Smooth muscle cell (in vitro differentiated cells): ENCODE measurements at regions not wholly inside any gene's neighbourhood (a gene's known extent, or its start where the extent isn't known, plus 50 kb on each side); places are given as distances from the start of the nearest gene placed in this dataset.

Experiments
- DNase-seq: peaks from one replicate; lab custom pipeline; 2025; ENCODE audit not compliant: unreplicated experiment; lab: John Stamatoyannopoulos, UW
- H2AFZ ChIP-seq: fragments of 200-600 bp; sonication (generic); 2 replicates; pipeline ENCODE4 v1.6.0; 2016; ENCODE audit warnings: antibody characterized with exemption, low read depth, mild to moderate bottlenecking
- H3F3A ChIP-seq: fragments of 200-600 bp; sonication (generic); 2 replicates; pipeline ENCODE4 v1.6.0; 2017; ENCODE audit warnings: antibody characterized with exemption, low read depth
- H3K27ac ChIP-seq: fragments of 200-600 bp; sonication (generic); 2 replicates; pipeline ENCODE4 v1.5.1; 2016; ENCODE audit warnings: low read depth, mild to moderate bottlenecking
- H3K27me3 ChIP-seq: fragments of 200-600 bp; sonication (generic); 2 replicates; pipeline ENCODE4 v1.6.1; 2016; ENCODE audit warnings: low read depth, mild to moderate bottlenecking
- H3K36me3 ChIP-seq: fragments of 200-600 bp; sonication (generic); 2 replicates; pipeline ENCODE4 v1.5.1; 2016; ENCODE audit warnings: low read depth
- H3K4me1 ChIP-seq: fragments of 200-600 bp; sonication (generic); 2 replicates; pipeline ENCODE4 v1.5.1; 2016; ENCODE audit warnings: low read depth
- H3K4me2 ChIP-seq: fragments of 200-600 bp; sonication (generic); 2 replicates; pipeline ENCODE4 v1.6.0; 2016; ENCODE audit warnings: mild to moderate bottlenecking
- H3K4me3 ChIP-seq: fragments of 200-600 bp; sonication (generic); 2 replicates; pipeline ENCODE4 v1.5.1; 2016; ENCODE audit warnings: mild to moderate bottlenecking
- H3K79me2 ChIP-seq: fragments of 200-600 bp; sonication (generic); 2 replicates; pipeline ENCODE4 v1.6.0; 2016; ENCODE audit warnings: low read depth, mild to moderate bottlenecking
- H3K9ac ChIP-seq: fragments of 200-600 bp; sonication (generic); 2 replicates; pipeline ENCODE4 v1.6.0; 2016; ENCODE audit warnings: low read depth
- H3K9me3 ChIP-seq: fragments of 200-600 bp; sonication (generic); replicated peaks from 2 replicates; pipeline ENCODE4 v1.5.1; 2016; ENCODE audit warnings: low read depth
- H4K20me1 ChIP-seq: fragments of 200-600 bp; sonication (generic); 2 replicates; pipeline ENCODE4 v1.6.0; 2016; ENCODE audit warnings: low read depth
- WGBS: methylation state at CpG from one replicate; pipeline ENCODE4 v1.1.7; 2016; ENCODE audit warnings: low lambda C conversion rate; 5-methylcytosine and 5-hydroxymethylcytosine counted together
- TF ChIP-seq, protein P1 (sequence below): fragments of 200-600 bp; sonication (generic); IDR thresholded peaks from 2 replicates; pipeline ENCODE4 v1.5.1; 2017; ENCODE audit warnings: borderline replicate concordance, mild to moderate bottlenecking, antibody characterized with exemption; ENCODE audit not compliant: insufficient read depth, poor library complexity, severe bottlenecking

DNA sequence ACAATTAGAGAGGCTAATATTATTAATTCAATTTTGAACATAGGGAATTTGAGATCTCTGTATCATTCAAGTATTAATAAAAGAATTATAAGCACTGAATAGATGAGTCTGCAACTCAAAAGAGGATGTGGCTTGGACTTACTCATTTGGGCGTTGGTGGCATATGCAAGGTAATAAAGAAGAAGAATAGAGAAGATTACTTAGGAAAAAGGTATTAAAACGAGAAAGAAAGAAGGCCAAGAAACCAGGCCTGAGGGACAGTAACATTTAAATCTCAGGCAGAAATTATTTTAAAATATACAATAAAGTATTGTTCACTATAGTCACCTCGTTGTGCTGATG, 383.0 kb upstream of the INTU start:
- Histone ChIP-seq H3K79me2 (no peaks in the 10 kb centered on the region), H3K4me1 (peaks cover 18% of the 10 kb centered on the region), H3F3A (peaks cover 11% of the 10 kb centered on the region), H3K9ac (no peak overlapping the region), H3K27ac (peak overlapping the region; percentile 82), H3K27me3 (no peaks in the 10 kb centered on the region), H2AFZ (no peak overlapping the region), H3K9me3 (no peaks in the 10 kb centered on the region), H3K4me3 (no peak overlapping the region), H4K20me1 (no peaks in the 10 kb centered on the region), H3K36me3 (no peaks in the 10 kb centered on the region), H3K4me2 (peak overlapping the region; percentile 70)
- DNase-seq = no peak
- TF ChIP-seq, protein P1, sequence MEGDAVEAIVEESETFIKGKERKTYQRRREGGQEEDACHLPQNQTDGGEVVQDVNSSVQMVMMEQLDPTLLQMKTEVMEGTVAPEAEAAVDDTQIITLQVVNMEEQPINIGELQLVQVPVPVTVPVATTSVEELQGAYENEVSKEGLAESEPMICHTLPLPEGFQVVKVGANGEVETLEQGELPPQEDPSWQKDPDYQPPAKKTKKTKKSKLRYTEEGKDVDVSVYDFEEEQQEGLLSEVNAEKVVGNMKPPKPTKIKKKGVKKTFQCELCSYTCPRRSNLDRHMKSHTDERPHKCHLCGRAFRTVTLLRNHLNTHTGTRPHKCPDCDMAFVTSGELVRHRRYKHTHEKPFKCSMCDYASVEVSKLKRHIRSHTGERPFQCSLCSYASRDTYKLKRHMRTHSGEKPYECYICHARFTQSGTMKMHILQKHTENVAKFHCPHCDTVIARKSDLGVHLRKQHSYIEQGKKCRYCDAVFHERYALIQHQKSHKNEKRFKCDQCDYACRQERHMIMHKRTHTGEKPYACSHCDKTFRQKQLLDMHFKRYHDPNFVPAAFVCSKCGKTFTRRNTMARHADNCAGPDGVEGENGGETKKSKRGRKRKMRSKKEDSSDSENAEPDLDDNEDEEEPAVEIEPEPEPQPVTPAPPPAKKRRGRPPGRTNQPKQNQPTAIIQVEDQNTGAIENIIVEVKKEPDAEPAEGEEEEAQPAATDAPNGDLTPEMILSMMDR = no peak
- WGBS = 90% methylated on average over 3 of the region's 3 CpGs

DNA sequence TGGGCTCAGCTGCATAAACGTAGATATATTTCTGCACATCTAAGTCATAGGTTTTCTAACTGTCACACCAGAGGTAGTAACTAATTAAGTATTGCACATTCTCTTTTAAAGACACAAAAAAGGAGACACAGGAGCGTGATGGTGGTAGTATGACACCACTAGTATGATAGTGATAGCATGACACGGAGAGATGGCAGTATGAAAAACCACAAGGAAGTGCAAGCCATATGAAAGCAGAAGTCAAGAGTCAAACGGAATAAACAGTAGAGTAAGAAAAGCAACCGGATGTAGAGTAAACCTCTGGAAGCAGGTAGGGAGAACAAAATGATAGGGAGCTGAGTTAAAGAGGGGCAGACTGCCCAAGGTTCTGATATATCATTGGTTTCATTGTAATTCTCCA, 382.2 kb upstream of the INTU start:
- Histone ChIP-seq H3K4me3 (no peak overlapping the region), H3K27ac (peak overlapping the region; percentile 82), H2AFZ (no peak overlapping the region), H3K79me2 (no peaks in the 10 kb centered on the region), H3F3A (peaks cover 11% of the 10 kb centered on the region), H3K9me3 (no peaks in the 10 kb centered on the region), H3K4me1 (peaks cover 18% of the 10 kb centered on the region), H3K27me3 (no peaks in the 10 kb centered on the region), H3K4me2 (peak overlapping the region; percentile 70), H3K36me3 (no peaks in the 10 kb centered on the region), H3K9ac (no peak overlapping the region), H4K20me1 (no peaks in the 10 kb centered on the region)
- 65% methylated on average over 5 of the region's 5 CpGs for WGBS
- DNase-seq = no peak
- TF ChIP-seq, protein P1 = no peak

DNA sequence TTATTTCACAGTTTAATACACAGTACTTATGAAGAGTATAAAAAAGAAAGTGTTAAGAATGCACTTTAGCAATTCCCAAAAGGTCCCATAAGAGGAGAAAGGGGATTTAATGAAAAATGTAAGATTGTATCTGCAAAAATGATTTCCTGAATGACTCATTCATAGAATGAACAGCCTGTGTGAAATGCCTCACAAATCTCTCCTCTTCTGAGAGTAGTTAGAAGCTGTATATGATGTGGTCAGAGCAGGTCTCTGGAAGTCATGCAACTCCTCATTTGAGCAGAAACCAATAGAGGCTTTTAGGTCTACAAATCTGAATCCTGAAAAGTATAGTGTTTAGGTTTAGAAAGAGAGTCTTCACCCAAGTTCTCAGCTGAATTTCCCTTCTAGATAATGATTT, 381.3 kb upstream of the INTU start:
- H2AFZ ChIP-seq = no peak overlapping the region
- H3K4me3 ChIP-seq = no peak overlapping the region
- TF ChIP-seq, protein P1 = no peak
- H3K4me2 ChIP-seq = peak overlapping the region; percentile 70
- DNase-seq = no peak
- no peaks in the 10 kb centered on the region for H3K27me3 ChIP-seq
- no peaks in the 10 kb centered on the region for H3K36me3 ChIP-seq
- H3K9ac ChIP-seq = no peak overlapping the region
- no peaks in the 10 kb centered on the region for H3K9me3 ChIP-seq
- no peaks in the 10 kb centered on the region for H3K79me2 ChIP-seq
- peaks cover 18% of the 10 kb centered on the region for H3K4me1 ChIP-seq
- H4K20me1 ChIP-seq = no peaks in the 10 kb centered on the region
- H3K27ac ChIP-seq = peak overlapping the region; percentile 82
- H3F3A ChIP-seq = peaks cover 11% of the 10 kb centered on the region

DNA sequence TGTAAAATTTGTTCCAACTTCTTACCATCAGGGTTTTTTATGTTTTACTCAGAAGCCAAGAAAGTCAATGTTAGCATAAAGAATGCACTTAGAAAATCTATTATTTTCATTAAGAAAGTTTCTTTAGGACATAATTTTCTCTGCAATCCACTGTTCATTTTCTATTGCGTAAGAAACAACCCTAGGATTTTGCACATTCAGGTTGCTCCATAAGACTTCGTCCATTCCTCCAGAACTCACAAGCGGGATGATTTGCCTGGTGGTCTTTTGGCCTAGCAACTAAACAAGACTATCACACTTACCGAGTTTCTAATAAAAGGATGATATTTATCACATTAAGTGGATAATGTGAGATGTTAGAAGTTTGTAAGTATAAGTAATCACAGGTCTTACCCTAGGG, 376.3 kb upstream of the INTU start:
- Histone ChIP-seq H3K27me3 (no peaks in the 10 kb centered on the region), H3K4me1 (no peaks in the 10 kb centered on the region), H4K20me1 (no peaks in the 10 kb centered on the region), H3K4me3 (no peak overlapping the region), H3K4me2 (no peak overlapping the region), H3K36me3 (no peaks in the 10 kb centered on the region), H2AFZ (no peak overlapping the region), H3K79me2 (no peaks in the 10 kb centered on the region), H3K27ac (no peak overlapping the region), H3K9me3 (no peaks in the 10 kb centered on the region), H3K9ac (no peak overlapping the region), H3F3A (no peaks in the 10 kb centered on the region)
- DNase-seq = no peak
- WGBS = 92% methylated on average over 4 of the region's 4 CpGs
- TF ChIP-seq, protein P1 = no peak
